CD1c-positive myeloid dendritic cell (primary cell): ENCODE measurements at regions not wholly inside any gene's neighbourhood (a gene's known extent, or its start where the extent isn't known, plus 50 kb on each side); places are given as distances from the start of the nearest gene placed in this dataset.

Experiments
- DNase-seq: peaks from one replicate; pipeline ENCODE4 v3.0.0-alpha.2; 2016; ENCODE audit errors: extremely low spot score

DNA sequence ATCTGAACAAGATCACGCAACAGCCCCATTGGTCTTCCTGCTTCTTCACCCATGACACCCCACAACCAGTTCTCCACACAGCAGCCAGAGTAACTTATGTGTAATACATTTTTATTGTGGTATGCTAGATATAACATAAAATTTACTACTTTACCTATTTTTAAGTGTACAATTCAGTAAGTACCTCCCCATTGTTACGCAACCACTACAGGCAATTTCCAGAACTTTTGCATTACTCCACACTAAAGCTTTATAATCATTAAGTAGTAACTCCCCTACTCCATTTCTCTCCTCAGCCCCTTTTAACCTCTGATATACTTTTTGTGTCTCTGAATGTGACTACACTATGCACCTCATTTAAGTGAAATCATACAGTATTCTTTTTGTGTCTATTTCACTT lies 575.4 kb upstream of the CADM1 start:
- no peak for DNase-seq

- DNase-seq, result no peak
These were observed 573.9 kb upstream of the CADM1 start for GRCh38 chr11:116078101-116078591.

GRCh38 chr11:116077092-116077491 lies 572.9 kb upstream of the CADM1 start:
- no peak for DNase-seq

- peak; percentile 3 for DNase-seq
These were observed 569.9 kb upstream of the CADM1 start for GRCh38 chr11:116073854-116074837.

DNA sequence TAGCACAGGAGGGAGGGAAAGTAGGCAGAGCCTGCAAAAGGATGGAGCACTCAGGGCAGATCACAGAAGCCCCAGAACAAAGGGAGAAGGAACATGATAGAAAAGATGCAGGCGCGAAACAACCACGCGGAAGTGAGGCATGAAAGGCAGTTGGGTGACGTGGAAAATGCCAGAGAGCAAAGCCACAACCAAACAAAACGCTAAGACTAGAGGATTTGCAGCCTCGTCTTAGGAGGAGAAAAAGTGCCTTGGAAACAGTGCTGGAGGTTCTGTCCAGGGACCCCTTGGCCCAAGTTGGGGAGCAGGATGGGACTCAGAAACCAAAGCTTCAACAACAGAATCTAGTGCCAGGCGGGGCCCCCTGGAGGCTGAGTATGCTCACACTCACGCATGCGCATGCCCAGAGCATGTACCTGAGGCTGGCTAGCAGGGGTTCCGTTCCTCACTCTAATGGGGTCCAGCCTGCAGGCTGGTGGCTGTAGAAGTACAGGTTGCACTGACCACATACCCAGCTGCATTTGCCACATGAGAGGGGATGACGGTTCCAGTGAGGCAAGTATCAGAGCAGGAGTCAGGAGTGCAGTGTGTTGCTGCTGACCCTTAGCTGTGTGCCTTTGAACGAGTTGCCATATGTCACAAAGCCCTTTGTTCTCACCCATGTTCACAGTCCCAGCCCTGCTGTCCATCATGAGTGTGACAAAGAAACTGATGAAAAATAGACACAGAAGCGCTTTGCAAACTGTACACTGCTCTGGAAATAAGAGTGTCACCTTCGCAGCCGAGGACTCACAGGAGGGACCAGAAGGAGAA lies 568.6 kb upstream of the CADM1 start:
- no peak for DNase-seq

DNA sequence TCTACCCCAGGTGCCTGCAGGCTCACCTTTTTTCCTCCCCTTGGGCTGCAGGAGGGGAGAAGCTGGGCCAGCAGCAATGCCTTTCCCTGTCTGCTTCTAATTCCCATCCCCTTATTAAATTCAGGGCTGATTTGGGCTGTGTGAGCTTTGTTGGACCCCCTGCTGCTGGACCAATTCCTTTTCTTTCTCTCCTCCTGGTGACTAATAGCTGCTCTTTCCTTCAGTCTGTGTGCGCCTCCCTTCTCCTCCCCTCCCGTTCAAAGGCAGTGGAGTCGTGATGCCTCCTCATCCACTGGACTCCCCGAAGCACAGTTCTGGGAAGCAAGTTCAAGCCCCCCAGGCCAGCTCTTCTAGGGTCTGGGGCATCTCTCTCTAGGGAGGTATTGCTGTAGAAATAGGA lies 567.9 kb upstream of the CADM1 start:
- no peak for DNase-seq

GRCh38 chr11:116071241-116071640 lies 567.0 kb upstream of the CADM1 start:
- DNase-seq, result no peak

- no peak for DNase-seq
These were observed 566.3 kb upstream of the CADM1 start for GRCh38 chr11:116070520-116070919.

DNA sequence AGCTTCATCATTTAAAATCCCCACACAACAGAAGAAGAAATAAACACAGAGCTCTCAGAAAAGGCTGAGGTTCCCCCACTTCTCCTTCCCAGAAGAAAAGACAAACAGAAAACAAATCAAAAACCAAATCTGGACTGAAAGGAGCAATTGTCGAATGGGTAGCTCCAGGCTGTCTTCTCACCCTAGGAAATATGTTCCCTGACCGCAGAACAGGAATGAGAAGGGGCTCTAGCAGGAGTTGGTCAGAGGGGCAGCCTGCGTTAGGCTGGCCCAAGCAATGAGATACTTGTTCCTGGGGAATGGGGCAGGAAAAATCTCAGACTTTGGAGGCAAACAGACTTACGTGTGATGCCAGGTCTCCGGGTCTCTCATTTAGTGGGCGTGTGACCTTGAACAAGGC lies 562.6 kb upstream of the CADM1 start:
- DNase-seq, result no peak

- no peak for DNase-seq
These were observed 561.8 kb upstream of the CADM1 start for GRCh38 chr11:116065986-116066385.

DNA sequence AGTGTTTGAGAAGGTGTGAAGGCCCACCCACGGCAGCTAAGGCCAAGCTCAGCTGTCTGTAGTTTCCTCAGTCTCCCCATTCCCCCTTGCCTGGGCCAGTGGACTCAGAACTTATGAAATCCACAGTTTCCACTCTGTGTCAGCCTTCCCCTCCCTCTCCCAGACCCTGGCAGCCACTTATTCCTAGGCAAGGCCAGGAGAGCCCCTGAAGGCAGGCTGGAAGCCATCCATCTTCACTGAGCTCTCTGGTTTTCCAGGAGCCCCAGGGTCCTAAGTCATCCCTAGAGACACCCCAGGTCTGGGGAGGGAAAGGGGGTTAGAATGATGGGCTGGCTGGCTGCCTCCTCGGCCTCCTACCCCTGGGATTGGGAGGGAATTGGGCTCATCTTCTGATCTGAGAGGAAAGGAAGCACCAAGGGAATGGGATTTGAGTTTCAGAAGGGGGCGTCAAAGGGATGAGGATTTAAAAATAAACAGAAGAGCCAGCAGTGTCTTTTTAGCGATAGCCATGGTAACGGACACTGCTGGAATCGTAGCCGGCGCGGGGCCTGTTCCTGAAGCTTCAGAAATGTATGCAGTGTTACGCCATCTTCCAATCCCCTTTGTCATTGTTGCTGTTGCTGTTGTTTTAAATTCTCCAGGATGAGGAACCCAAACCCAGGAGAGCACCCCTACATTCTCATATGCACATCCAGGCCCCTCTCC lies 561.1 kb upstream of the CADM1 start:
- no peak for DNase-seq

GRCh38 chr11:116062490-116063171 lies 558.4 kb upstream of the CADM1 start:
- no peak for DNase-seq

GRCh38 chr11:116062129-116062489 lies 557.9 kb upstream of the CADM1 start:
- no peak for DNase-seq

GRCh38 chr11:116061322-116061721 lies 557.1 kb upstream of the CADM1 start:
- DNase-seq, result no peak

DNA sequence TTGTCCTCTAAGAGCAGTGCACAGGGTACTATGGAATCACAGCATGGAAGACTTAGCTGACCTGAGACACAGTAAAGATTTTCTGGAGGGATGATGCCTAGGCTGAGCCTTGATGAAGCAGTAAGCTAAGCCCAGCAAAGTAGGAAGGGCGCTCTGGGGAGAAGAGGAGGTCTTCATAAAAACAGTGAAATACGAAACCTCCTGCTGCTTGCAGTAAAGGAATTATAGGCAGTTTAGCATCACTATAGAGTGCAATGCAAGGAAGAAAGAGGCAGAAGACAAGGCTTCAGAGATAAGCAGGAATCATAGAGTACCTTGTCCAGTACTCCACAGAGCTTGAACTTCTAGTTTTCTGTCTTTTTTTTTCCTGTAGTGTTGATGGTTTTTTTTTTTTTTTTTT lies 555.7 kb upstream of the CADM1 start:
- no peak for DNase-seq

DNA sequence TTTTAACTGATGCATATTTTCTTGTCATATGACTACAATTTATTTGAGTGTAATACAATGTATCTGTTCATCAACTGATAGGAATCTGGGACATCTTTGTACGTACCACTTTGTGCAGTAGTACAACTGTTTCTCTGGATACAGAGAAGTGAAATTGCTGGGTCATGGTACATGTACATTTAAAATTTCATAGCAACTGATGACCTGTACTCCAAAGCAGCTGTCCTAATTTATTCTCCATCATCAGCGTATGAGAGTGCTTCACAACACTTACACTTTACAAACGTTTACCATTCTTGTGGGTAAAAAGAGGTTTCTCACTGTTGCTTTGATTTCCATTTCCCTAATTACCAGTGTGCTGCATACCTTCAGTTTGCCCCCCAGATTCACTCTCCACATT lies 552.8 kb upstream of the CADM1 start:
- no peak for DNase-seq

DNA sequence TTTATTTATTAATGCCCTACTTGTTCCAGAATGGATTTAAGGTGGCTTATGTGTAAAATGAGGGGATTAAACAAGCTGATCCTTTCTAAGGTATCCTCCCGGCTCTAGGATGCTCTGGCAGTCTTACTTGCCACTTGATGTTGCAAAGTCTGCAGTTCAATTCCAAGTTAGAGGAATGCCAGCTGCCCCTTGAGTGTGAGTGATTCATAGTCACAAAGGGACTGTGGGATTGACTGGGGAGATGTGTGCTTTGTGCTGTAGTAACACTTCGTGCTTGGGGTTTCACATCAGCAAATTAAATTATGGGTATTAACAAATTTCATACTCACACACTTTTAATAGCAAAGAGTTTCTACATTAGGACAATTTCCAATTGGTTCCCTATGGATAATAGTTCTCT lies 550.8 kb upstream of the CADM1 start:
- DNase-seq, result no peak

DNA sequence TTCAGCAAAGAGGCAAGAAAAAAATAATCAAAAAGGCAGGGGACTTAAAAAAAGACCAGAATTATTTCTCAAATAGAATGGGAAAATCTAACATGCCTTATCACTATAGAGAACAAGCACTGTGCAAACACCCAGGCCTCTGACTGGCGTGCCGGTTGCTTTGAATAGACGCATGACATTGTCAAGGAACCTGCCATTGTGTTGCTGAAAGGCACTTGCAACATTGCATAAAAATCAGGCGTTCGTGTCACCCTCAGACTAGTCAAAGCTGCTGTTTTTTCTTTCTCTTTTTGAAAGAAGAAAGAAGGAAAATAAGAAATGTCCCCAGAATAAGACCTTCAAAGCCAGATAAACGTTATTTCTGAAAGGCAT lies 549.3 kb upstream of the CADM1 start:
- DNase-seq, result no peak

DNA sequence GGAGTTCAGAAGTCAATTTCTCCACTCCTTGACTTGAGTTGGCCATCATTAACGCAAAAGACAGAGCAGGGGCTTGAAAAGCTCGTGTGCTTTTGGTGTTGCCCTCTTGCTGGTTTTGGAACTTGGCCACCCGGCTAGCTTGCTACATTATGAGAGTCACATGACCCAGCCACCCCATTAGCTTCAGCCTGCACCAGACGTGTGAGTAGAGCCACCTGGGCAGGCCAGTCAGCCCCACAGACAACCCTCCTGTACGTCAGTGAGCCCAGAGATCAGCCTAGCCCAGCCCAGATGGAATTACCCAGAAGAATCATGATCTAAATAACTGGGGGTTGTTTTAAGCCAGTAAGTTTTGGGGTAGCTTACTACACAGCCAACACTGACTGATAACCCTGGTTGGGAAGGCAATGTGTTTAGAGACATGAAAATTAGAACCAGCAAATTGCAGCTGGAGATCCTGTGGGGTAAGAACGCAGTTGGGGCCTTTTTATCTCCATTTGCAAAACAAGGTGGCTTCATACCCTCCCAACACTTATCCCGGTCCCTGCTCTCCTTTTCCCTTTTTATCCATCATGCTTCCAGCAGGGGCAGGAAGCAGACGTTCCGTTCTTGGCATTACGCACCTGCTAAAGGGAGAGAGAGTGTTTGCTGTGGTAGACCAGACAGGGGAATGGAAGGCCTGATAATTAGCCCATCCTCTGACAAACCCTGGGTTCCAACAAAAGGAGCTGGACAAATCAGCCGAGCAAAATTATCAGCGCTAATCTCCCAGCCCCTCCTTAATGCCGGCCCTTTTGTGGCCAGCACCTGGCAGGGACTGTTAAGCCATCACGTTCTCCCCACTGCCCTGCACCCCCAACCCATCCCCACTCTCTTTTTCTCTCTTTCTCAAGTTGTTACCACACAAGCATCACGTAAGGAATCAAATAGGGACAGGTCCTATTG lies 548.7 kb upstream of the CADM1 start:
- no peak for DNase-seq

GRCh38 chr11:116051494-116051893 lies 547.3 kb upstream of the CADM1 start:
- no peak for DNase-seq
